GM23338 (cell line): ENCODE measurements at regions not wholly inside any gene's neighbourhood (a gene's known extent, or its start where the extent isn't known, plus 50 kb on each side); places are given as distances from the start of the nearest gene placed in this dataset.

Source experiments
- ATAC-seq: fragments of 200-7000 bp; cut with Tn5 transposase; 3 replicates; pipeline ENCODE4 v1.9.1; 2020
- DNase-seq: peaks from one replicate; pipeline ENCODE4 v3.0.0-alpha.2; 2015; ENCODE audit warnings: low spot score
- H2AFZ ChIP-seq: fragments of 200-600 bp; sonication (generic); 2 replicates; pipeline ENCODE4 v1.8.0; 2016; ENCODE audit warnings: antibody characterized with exemption, mild to moderate bottlenecking, moderate library complexity
- H3F3A ChIP-seq: fragments of 200-600 bp; sonication (generic); replicated peaks from 2 replicates; pipeline ENCODE4 v1.8.0; 2017; ENCODE audit warnings: antibody characterized with exemption, mixed run types, low read depth
- H3K27ac ChIP-seq: fragments of 200-600 bp; sonication (generic); 2 replicates; pipeline ENCODE4 v1.6.1; 2016; ENCODE audit warnings: low read depth
- H3K27me3 ChIP-seq: fragments of 200-600 bp; sonication (generic); 2 replicates; pipeline ENCODE4 v1.8.0; 2016; ENCODE audit warnings: mild to moderate bottlenecking, mixed run types, moderate library complexity; ENCODE audit not compliant: insufficient read depth
- H3K36me3 ChIP-seq: fragments of 200-600 bp; sonication (generic); 2 replicates; pipeline ENCODE4 v1.8.0; 2016; ENCODE audit warnings: mild to moderate bottlenecking; ENCODE audit not compliant: insufficient read depth
- H3K4me1 ChIP-seq: fragments of 200-600 bp; sonication (generic); 2 replicates; pipeline ENCODE4 v1.8.0; 2016; ENCODE audit warnings: mild to moderate bottlenecking, moderate library complexity; ENCODE audit not compliant: insufficient read depth
- H3K4me2 ChIP-seq: fragments of 200-600 bp; sonication (generic); 2 replicates; pipeline ENCODE4 v1.7.1; 2017; ENCODE audit warnings: mixed run types
- H3K4me3 ChIP-seq: fragments of 200-600 bp; sonication (generic); 2 replicates; pipeline ENCODE4 v1.6.1; 2016; ENCODE audit warnings: mixed run types
- H3K79me2 ChIP-seq: fragments of 200-600 bp; sonication (generic); replicated peaks from 2 replicates; pipeline ENCODE4 v1.8.0; 2017; ENCODE audit warnings: mild to moderate bottlenecking; ENCODE audit not compliant: insufficient read depth
- H3K9me2 ChIP-seq: fragments of 200-600 bp; sonication (generic); 2 replicates; pipeline ENCODE4 v1.8.0; 2017; ENCODE audit not compliant: insufficient read depth
- H4K20me1 ChIP-seq: fragments of 200-600 bp; sonication (generic); replicated peaks from 2 replicates; pipeline ENCODE4 v1.8.0; 2017; ENCODE audit warnings: mild to moderate bottlenecking; ENCODE audit not compliant: insufficient read depth
- H3K27ac Mint-ChIP-seq: 2 replicates; pipeline ENCODE4 v1.8.0; 2020; ENCODE audit warnings: inconsistent platforms, mild to moderate bottlenecking, moderate library complexity, mixed read lengths
- H3K27me3 Mint-ChIP-seq: 3 replicates; pipeline ENCODE4 v1.8.0; 2022; ENCODE audit warnings: low read depth, mild to moderate bottlenecking, moderate library complexity, mixed read lengths, inconsistent platforms; ENCODE audit not compliant: insufficient read depth, poor library complexity
- H3K36me3 Mint-ChIP-seq: 3 replicates; pipeline ENCODE4 v1.8.0; 2021; ENCODE audit warnings: low read depth, mild to moderate bottlenecking, inconsistent platforms, moderate library complexity, mixed read lengths
- H3K4me1 Mint-ChIP-seq: 3 replicates; pipeline ENCODE4 v1.8.0; 2020; ENCODE audit warnings: mild to moderate bottlenecking, inconsistent platforms, mixed read lengths
- H3K4me3 Mint-ChIP-seq: 3 replicates; pipeline ENCODE4 v1.8.0; 2021; ENCODE audit warnings: moderate library complexity, mild to moderate bottlenecking, inconsistent platforms, mixed read lengths
- H3K9me3 Mint-ChIP-seq: 3 replicates; pipeline ENCODE4 v1.8.0; 2020; ENCODE audit warnings: moderate library complexity, mild to moderate bottlenecking, inconsistent platforms, mixed read lengths
- EZH2phosphoT487 ChIP-seq: fragments of 200-600 bp; sonication (generic); IDR thresholded peaks from one replicate; pipeline ENCODE4 v1.8.1; 2018; ENCODE audit warnings: antibody characterized with exemption; ENCODE audit not compliant: unreplicated experiment
- NANOG ChIP-seq: IDR thresholded peaks from 2 replicates; pipeline ENCODE4 v1.6.1; 2016; ENCODE audit warnings: antibody characterized with exemption, borderline replicate concordance
- TF ChIP-seq, protein P1 (sequence below): fragments of 250-450 bp; sonication (Bioruptor Pico); IDR thresholded peaks from 2 replicates; pipeline ENCODE4 v1.5.0; 2020; ENCODE audit warnings: mild to moderate bottlenecking, moderate library complexity
- TF ChIP-seq, protein P2 (sequence below): IDR thresholded peaks from 2 replicates; pipeline ENCODE4 v1.6.1; 2016; ENCODE audit warnings: antibody characterized with exemption
- TF ChIP-seq, protein P3 (sequence below), 2 experiments: fragments of 200-600 bp in 1 of 2; sonication (generic) in 1 of 2; conservative IDR thresholded peaks; 2 replicates each; pipeline versions ENCODE4 v1.5.1 to v1.6.1; 2016 to 2017; ENCODE audit warnings: antibody characterized with exemption in 2 of 2, low read depth in 2 of 2, mild to moderate bottlenecking in 2 of 2, moderate library complexity in 1 of 2

DNA sequence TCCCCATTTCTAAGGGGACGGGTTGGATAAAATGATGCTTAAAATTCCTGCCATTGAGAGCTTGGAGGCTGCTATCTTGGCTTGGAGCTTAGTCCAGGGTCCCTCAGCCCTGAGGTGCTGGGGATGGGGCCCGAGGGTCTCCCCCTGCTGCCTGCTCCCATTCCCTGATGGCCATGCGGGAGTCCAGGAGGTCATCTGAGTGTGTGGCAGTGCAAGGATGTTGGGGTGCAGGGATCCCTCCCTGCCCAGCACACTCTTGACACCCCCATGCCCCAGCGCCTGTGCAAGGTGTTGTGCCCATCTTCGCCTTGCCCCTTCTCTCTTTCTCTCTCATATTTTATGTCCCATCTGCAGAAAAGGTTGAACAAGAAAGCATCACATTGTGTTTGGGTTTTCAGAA is 90.4 kb downstream of the IRF8 start (continued):
- TF ChIP-seq, protein P1, sequence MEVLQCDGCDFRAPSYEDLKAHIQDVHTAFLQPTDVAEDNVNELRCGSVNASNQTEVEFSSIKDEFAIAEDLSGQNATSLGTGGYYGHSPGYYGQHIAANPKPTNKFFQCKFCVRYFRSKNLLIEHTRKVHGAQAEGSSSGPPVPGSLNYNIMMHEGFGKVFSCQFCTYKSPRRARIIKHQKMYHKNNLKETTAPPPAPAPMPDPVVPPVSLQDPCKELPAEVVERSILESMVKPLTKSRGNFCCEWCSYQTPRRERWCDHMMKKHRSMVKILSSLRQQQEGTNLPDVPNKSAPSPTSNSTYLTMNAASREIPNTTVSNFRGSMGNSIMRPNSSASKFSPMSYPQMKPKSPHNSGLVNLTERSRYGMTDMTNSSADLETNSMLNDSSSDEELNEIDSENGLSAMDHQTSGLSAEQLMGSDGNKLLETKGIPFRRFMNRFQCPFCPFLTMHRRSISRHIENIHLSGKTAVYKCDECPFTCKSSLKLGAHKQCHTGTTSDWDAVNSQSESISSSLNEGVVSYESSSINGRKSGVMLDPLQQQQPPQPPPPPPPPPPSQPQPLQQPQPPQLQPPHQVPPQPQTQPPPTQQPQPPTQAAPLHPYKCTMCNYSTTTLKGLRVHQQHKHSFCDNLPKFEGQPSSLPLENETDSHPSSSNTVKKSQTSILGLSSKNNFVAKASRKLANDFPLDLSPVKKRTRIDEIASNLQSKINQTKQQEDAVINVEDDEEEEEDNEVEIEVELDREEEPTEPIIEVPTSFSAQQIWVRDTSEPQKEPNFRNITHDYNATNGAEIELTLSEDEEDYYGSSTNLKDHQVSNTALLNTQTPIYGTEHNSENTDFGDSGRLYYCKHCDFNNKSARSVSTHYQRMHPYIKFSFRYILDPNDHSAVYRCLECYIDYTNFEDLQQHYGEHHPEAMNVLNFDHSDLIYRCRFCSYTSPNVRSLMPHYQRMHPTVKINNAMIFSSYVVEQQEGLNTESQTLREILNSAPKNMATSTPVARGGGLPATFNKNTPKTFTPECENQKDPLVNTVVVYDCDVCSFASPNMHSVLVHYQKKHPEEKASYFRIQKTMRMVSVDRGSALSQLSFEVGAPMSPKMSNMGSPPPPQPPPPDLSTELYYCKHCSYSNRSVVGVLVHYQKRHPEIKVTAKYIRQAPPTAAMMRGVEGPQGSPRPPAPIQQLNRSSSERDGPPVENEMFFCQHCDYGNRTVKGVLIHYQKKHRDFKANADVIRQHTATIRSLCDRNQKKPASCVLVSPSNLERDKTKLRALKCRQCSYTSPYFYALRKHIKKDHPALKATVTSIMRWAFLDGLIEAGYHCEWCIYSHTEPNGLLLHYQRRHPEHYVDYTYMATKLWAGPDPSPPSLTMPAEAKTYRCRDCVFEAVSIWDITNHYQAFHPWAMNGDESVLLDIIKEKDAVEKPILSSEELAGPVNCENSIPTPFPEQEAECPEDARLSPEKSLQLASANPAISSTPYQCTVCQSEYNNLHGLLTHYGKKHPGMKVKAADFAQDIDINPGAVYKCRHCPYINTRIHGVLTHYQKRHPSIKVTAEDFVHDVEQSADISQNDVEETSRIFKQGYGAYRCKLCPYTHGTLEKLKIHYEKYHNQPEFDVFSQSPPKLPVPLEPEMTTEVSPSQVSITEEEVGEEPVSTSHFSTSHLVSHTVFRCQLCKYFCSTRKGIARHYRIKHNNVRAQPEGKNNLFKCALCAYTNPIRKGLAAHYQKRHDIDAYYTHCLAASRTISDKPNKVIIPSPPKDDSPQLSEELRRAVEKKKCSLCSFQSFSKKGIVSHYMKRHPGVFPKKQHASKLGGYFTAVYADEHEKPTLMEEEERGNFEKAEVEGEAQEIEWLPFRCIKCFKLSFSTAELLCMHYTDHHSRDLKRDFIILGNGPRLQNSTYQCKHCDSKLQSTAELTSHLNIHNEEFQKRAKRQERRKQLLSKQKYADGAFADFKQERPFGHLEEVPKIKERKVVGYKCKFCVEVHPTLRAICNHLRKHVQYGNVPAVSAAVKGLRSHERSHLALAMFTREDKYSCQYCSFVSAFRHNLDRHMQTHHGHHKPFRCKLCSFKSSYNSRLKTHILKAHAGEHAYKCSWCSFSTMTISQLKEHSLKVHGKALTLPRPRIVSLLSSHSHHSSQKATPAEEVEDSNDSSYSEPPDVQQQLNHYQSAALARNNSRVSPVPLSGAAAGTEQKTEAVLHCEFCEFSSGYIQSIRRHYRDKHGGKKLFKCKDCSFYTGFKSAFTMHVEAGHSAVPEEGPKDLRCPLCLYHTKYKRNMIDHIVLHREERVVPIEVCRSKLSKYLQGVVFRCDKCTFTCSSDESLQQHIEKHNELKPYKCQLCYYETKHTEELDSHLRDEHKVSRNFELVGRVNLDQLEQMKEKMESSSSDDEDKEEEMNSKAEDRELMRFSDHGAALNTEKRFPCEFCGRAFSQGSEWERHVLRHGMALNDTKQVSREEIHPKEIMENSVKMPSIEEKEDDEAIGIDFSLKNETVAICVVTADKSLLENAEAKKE (CRISPR knock-in tag), result no peak
- no peak for TF ChIP-seq NANOG

DNA sequence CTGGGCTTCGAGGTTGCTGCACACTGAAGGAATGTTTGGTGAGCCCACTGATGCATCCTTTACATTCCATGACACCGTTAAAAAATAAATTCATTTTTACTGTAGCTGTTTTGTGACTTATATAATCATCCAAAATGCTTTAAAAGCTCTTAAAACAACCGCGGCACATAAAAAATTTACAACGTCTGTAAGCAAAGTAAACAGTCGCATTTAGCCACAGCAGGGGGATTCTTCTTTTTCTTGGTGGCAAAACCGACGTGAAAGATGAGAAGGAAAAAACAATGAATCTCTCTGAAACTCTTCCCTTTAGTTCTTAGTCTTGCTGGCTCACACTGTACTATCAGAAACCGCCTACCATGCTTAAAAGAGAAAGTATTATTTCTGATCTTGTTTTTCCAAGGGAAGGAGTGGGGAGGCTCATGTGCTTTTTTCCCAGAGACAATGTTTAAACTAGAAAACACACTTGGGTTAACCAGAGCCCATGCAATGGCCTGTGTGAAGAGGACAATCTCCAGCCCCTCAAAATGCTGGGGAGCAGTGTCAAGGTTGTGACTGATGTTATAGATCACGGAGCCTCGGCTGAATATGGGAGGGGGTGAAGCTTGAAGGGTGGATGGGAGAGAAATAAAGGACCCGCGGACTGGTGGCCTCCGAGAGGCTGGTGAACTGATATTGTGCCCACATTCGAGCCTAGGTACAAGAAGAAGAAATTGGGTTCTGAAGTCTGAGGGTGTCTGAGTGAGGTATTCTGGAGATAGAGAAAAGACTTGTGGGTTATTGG is 91.1 kb downstream of the IRF8 start:
- H3K4me1 Mint-ChIP-seq, result no peaks in the 10 kb centered on the region
- ATAC-seq (no peak), DNase-seq (no peak)
- Histone ChIP-seq H2AFZ (no peak overlapping the region), H3K79me2 (no peaks in the 10 kb centered on the region), H3K4me3 (no peak overlapping the region), H3F3A (no peaks in the 10 kb centered on the region), H3K27me3 (no peaks in the 10 kb centered on the region), H4K20me1 (no peaks in the 10 kb centered on the region), H3K36me3 (no peaks in the 10 kb centered on the region), H3K4me2 (no peak overlapping the region), H3K4me1 (no peaks in the 10 kb centered on the region), H3K27ac (no peak overlapping the region), H3K9me2 (no peaks in the 10 kb centered on the region)
- H3K9me3 Mint-ChIP-seq, result no peaks in the 10 kb centered on the region
- no peaks in the 10 kb centered on the region for H3K36me3 Mint-ChIP-seq
- no peak overlapping the region for H3K27ac Mint-ChIP-seq
- peaks cover under 1% of the 10 kb centered on the region for H3K27me3 Mint-ChIP-seq
- no peak overlapping the region for H3K4me3 Mint-ChIP-seq
- TF ChIP-seq, protein P1 (CRISPR knock-in tag), result no peak
- TF ChIP-seq NANOG, result no peak
- TF ChIP-seq, protein P2, sequence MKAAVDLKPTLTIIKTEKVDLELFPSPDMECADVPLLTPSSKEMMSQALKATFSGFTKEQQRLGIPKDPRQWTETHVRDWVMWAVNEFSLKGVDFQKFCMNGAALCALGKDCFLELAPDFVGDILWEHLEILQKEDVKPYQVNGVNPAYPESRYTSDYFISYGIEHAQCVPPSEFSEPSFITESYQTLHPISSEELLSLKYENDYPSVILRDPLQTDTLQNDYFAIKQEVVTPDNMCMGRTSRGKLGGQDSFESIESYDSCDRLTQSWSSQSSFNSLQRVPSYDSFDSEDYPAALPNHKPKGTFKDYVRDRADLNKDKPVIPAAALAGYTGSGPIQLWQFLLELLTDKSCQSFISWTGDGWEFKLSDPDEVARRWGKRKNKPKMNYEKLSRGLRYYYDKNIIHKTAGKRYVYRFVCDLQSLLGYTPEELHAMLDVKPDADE, result no peak
- TF ChIP-seq, protein P3, sequence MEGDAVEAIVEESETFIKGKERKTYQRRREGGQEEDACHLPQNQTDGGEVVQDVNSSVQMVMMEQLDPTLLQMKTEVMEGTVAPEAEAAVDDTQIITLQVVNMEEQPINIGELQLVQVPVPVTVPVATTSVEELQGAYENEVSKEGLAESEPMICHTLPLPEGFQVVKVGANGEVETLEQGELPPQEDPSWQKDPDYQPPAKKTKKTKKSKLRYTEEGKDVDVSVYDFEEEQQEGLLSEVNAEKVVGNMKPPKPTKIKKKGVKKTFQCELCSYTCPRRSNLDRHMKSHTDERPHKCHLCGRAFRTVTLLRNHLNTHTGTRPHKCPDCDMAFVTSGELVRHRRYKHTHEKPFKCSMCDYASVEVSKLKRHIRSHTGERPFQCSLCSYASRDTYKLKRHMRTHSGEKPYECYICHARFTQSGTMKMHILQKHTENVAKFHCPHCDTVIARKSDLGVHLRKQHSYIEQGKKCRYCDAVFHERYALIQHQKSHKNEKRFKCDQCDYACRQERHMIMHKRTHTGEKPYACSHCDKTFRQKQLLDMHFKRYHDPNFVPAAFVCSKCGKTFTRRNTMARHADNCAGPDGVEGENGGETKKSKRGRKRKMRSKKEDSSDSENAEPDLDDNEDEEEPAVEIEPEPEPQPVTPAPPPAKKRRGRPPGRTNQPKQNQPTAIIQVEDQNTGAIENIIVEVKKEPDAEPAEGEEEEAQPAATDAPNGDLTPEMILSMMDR (conservative IDR thresholded peaks at IDR 0.05; ENCODE audit: low read depth in 2 of 2), result no peak
- TF ChIP-seq EZH2phosphoT487, result no peak
